HepG2 (cell line): ENCODE measurements at regions not wholly inside any gene's neighbourhood (a gene's known extent, or its start where the extent isn't known, plus 50 kb on each side); places are given as distances from the start of the nearest gene placed in this dataset.

Source experiments
- ASH2L ChIP-seq: fragments of 300-600, 200-600 bp; sonication (generic); IDR thresholded peaks from 2 replicates; pipeline ENCODE4 v1.7.0; 2017; ENCODE audit warnings: low read depth, mild to moderate bottlenecking, moderate library complexity, mixed read lengths, low read length; ENCODE audit not compliant: insufficient read length
- ATF4 ChIP-seq, 2 experiments: fragments of 450-650 bp in 1 of 2; sonication (generic) in 1 of 2; formaldehyde crosslinking; IDR thresholded peaks; 2 replicates each; pipeline versions ENCODE4 v1.5.0 to v1.8.0; 2020 to 2022; ENCODE audit warnings: mild to moderate bottlenecking in 1 of 2, missing genetic modification reagents in 1 of 2
- CCDC6 ChIP-seq: sonication (generic); formaldehyde crosslinking; IDR thresholded peaks from 2 replicates; pipeline ENCODE4 v1.8.1; 2022; ENCODE audit warnings: mild to moderate bottlenecking, missing genetic modification reagents, moderate library complexity
- CENPX ChIP-seq: sonication (generic); formaldehyde crosslinking; IDR thresholded peaks from 2 replicates; pipeline ENCODE4 v1.9.0; 2021; ENCODE audit warnings: mild to moderate bottlenecking, missing genetic modification reagents, moderate library complexity
- DMAP1 ChIP-seq: IDR thresholded peaks from 2 replicates; pipeline ENCODE4 v1.6.1; 2016
- FOXO1 ChIP-seq: sonication (generic); formaldehyde crosslinking; IDR thresholded peaks from 2 replicates; pipeline ENCODE4 v1.4.0; 2020; ENCODE audit warnings: missing genetic modification reagents
- JUN ChIP-seq: sonication (generic); formaldehyde crosslinking; IDR thresholded peaks from 2 replicates; pipeline ENCODE4 v1.4.0; 2020; ENCODE audit warnings: mild to moderate bottlenecking, missing genetic modification reagents
- KLF11 ChIP-seq: IDR thresholded peaks from 2 replicates; pipeline ENCODE4 v1.6.1; 2016; ENCODE audit warnings: missing compliant biosample characterization
- KMT2B ChIP-seq: IDR thresholded peaks from 2 replicates; pipeline ENCODE4 v1.6.1; 2016; ENCODE audit warnings: missing genetic modification reagents, missing compliant biosample characterization
- MNT ChIP-seq: fragments of 450-650 bp; IDR thresholded peaks from 2 replicates; pipeline ENCODE4 v1.6.1; 2016
- PCBP2 ChIP-seq: fragments of 200-400 bp; formaldehyde crosslinking; optimal IDR thresholded peaks from 2 replicates; pipeline ENCODE3; 2018; ENCODE audit warnings: low read length, low read depth; ENCODE audit not compliant: poor library complexity, severe bottlenecking
- REL ChIP-seq: sonication (generic); formaldehyde crosslinking; conservative IDR thresholded peaks from 2 replicates; pipeline ENCODE4 v1.8.0; 2022; ENCODE audit warnings: mild to moderate bottlenecking, missing genetic modification reagents, moderate library complexity
- SNAPC5 ChIP-seq: sonication (generic); formaldehyde crosslinking; IDR thresholded peaks from 2 replicates; pipeline ENCODE4 v1.8.1; 2023; ENCODE audit warnings: mild to moderate bottlenecking, missing genetic modification reagents, borderline replicate concordance
- SP4 ChIP-seq: sonication (generic); formaldehyde crosslinking; IDR thresholded peaks from 2 replicates; pipeline ENCODE4 v1.8.1; 2023; ENCODE audit warnings: mild to moderate bottlenecking, missing genetic modification reagents
- STAT5B ChIP-seq: sonication (generic); formaldehyde crosslinking; IDR thresholded peaks from 2 replicates; pipeline ENCODE4 v1.4.0; 2020; ENCODE audit warnings: missing genetic modification reagents
- SYNCRIP ChIP-seq: fragments of 200-400 bp; formaldehyde crosslinking; IDR thresholded peaks from 2 replicates; pipeline ENCODE4 v1.6.1; 2018; ENCODE audit warnings: mild to moderate bottlenecking, low read depth, low read length; ENCODE audit not compliant: insufficient read depth
- THAP11 ChIP-seq: IDR thresholded peaks from 2 replicates; pipeline ENCODE4 v1.6.1; 2016; ENCODE audit warnings: missing biosample characterization, missing genetic modification reagents
- ZC3H13 ChIP-seq: sonication (generic); formaldehyde crosslinking; IDR thresholded peaks from 2 replicates; pipeline ENCODE4 v1.8.1; 2023; ENCODE audit warnings: mild to moderate bottlenecking, missing genetic modification reagents, moderate library complexity
- ZMAT3 ChIP-seq: sonication (generic); formaldehyde crosslinking; conservative IDR thresholded peaks from 2 replicates; pipeline ENCODE4 v1.7.0; 2021; ENCODE audit warnings: missing genetic modification reagents
- ZNF207 ChIP-seq: fragments of 450-650 bp; IDR thresholded peaks from 2 replicates; pipeline ENCODE4 v1.6.1; 2016; ENCODE audit warnings: antibody characterized with exemption, borderline replicate concordance
- ZNF280B ChIP-seq: sonication (generic); formaldehyde crosslinking; IDR thresholded peaks from 2 replicates; pipeline ENCODE4 v1.5.0; 2020; ENCODE audit warnings: missing genetic modification reagents, mild to moderate bottlenecking, borderline replicate concordance
- ZNF432 ChIP-seq: sonication (generic); formaldehyde crosslinking; IDR thresholded peaks from 2 replicates; pipeline ENCODE4 v1.5.0; 2020; ENCODE audit warnings: missing genetic modification reagents, mild to moderate bottlenecking, borderline replicate concordance
- ZNF569 ChIP-seq: sonication (generic); formaldehyde crosslinking; IDR thresholded peaks from 2 replicates; pipeline ENCODE4 v1.5.0; 2020; ENCODE audit warnings: mild to moderate bottlenecking, missing genetic modification reagents, moderate library complexity, borderline replicate concordance
- ZNF580 ChIP-seq: IDR thresholded peaks from 2 replicates; pipeline ENCODE4 v1.6.1; 2016; ENCODE audit warnings: low read depth, borderline replicate concordance
- ZNF704 ChIP-seq: sonication (generic); formaldehyde crosslinking; IDR thresholded peaks from 2 replicates; pipeline ENCODE4 v1.8.1; 2023; ENCODE audit warnings: mild to moderate bottlenecking, inconsistent platforms, moderate library complexity, missing genetic modification reagents, borderline replicate concordance

- TF ChIP-seq STAT5B (no peak), THAP11 (CRISPR knock-in tag) (peak; percentile 38; the same call in 1 of the 2 replicates), ZC3H13 (CRISPR knock-in tag) (no peak), ZNF207 (no peak), ZNF704 (no peak; the same call in 1 of the 2 replicates), SP4 (no peak), KLF11 (no peak), CENPX (CRISPR knock-in tag) (no peak), ZMAT3 (CRISPR knock-in tag) (peak; percentile 84), SNAPC5 (CRISPR knock-in tag) (no peak), JUN (CRISPR knock-in tag) (no peak), SYNCRIP (no peak), MNT (no peak), KMT2B (CRISPR knock-in tag) (peak; percentile 50; the same call in 1 of the 2 replicates), ZNF432 (CRISPR knock-in tag) (no peak), ZNF580 (CRISPR knock-in tag) (peak; percentile 85; the same call in 1 of the 2 replicates), CCDC6 (CRISPR knock-in tag) (peak; percentile 71), FOXO1 (CRISPR knock-in tag) (no peak), ZNF280B (CRISPR knock-in tag) (no peak), REL (CRISPR knock-in tag) (peak; percentile 69; the same call in 1 of the 2 replicates), ATF4 (CRISPR knock-in tag; IDR thresholded peaks at IDR 0.05) (no peak), PCBP2 (no peak), DMAP1 (CRISPR knock-in tag) (peak; percentile 61; the same call in 1 of the 2 replicates), ZNF569 (no peak), ASH2L (peak; percentile 38)
Observed at GRCh38 chr2:134120733-134121630, 132.9 kb upstream of the MGAT5 start (continued).
